Nucleus accumbens (tissue), 56 donors: ENCODE measurements at regions not wholly inside any gene's neighbourhood (a gene's known extent, or its start where the extent isn't known, plus 50 kb on each side); places are given as distances from the start of the nearest gene placed in this dataset.
A peak's percentile ranks its signal among the peaks of the same experiment; 100 is the strongest.
"Not testable (repeated sequence)": the region's sequence is repeated elsewhere in the genome, so short reads cannot be mapped to it uniquely, and the experiment has no call there.

Experiments
- DNase-seq, 56 donors: peaks; one replicate each; lab custom pipeline; 2025; lab: John Stamatoyannopoulos, UW

GRCh38 chr10:30534465-30535144 lies 94.9 kb downstream of the LYZL2 start:
- peak in 39 of 56 donors; percentile 2 to 82 (median 23) for DNase-seq

GRCh38 chr10:30531751-30532530 lies 97.6 kb downstream of the LYZL2 start:
- no peak for DNase-seq

- peak in 33 of 56 donors; percentile 2 to 58 (median 11) for DNase-seq
Measured at GRCh38 chr10:30529373-30529998, 95.5 kb downstream of the MAP3K8 start.

GRCh38 chr10:30528429-30528786 lies 94.4 kb downstream of the MAP3K8 start:
- no peak for DNase-seq

GRCh38 chr10:30527623-30528428 lies 93.8 kb downstream of the MAP3K8 start:
- no peak for DNase-seq

GRCh38 chr10:30522661-30523078 lies 88.7 kb downstream of the MAP3K8 start:
- DNase-seq, result not testable (repeated sequence)

- DNase-seq, result no peak
Measured at GRCh38 chr10:30518907-30519306, 84.9 kb downstream of the MAP3K8 start.
